Liver (tissue), 3 donors: ENCODE measurements at regions not wholly inside any gene's neighbourhood (a gene's known extent, or its start where the extent isn't known, plus 50 kb on each side); places are given as distances from the start of the nearest gene placed in this dataset.

ENCODE experiments used
- CTCF ChIP-seq: fragments of 150-350 bp; IDR thresholded peaks from 2 replicates; pipeline ENCODE4 v1.5.1; 2017; ENCODE audit warnings: improper control_type of control experiment, low read depth, low read length; ENCODE audit not compliant: missing input control
- GABPA ChIP-seq, 2 donors: IDR thresholded peaks in 1 of 2; conservative IDR thresholded peaks in 1 of 2; 2 replicates each; pipeline ENCODE4 v1.6.1; 2016; ENCODE audit warnings: antibody characterized with exemption in 2 of 2, mild to moderate bottlenecking in 1 of 2, moderate library complexity in 1 of 2
- JUND ChIP-seq, 2 donors: IDR thresholded peaks; 2 replicates each; pipeline ENCODE4 v1.6.1; 2016; ENCODE audit warnings: antibody characterized with exemption in 2 of 2
- RAD21 ChIP-seq, 2 donors: IDR thresholded peaks; 2 replicates each; pipeline ENCODE4 v1.6.1; 2016; ENCODE audit warnings: antibody characterized with exemption in 2 of 2, mild to moderate bottlenecking in 2 of 2
- RXRA ChIP-seq, 2 donors: IDR thresholded peaks; 2 replicates each; pipeline ENCODE4 v1.6.1; 2017 to 2018; ENCODE audit warnings: antibody characterized with exemption in 2 of 2, mild to moderate bottlenecking in 1 of 2
- SP1 ChIP-seq: IDR thresholded peaks from 2 replicates; pipeline ENCODE4 v1.6.1; 2018; ENCODE audit warnings: antibody characterized with exemption, mild to moderate bottlenecking
- YY1 ChIP-seq: IDR thresholded peaks from 2 replicates; pipeline ENCODE4 v1.6.1; 2016; ENCODE audit warnings: antibody characterized with exemption, mild to moderate bottlenecking
- TF ChIP-seq, protein P1 (sequence below): IDR thresholded peaks from 2 replicates; pipeline ENCODE4 v1.6.1; 2016; ENCODE audit warnings: antibody characterized with exemption
- donor health status: healthy.
- donor health status: healthy.

- TF ChIP-seq CTCF (no peak), RXRA (IDR thresholded peaks at IDR 0.05) (no peak), SP1 (no peak), YY1 (no peak), GABPA (IDR thresholded peaks at IDR 0.05 in 1 of 2, conservative IDR thresholded peaks at IDR 0.05 in 1 of 2) (no peak), JUND (IDR thresholded peaks at IDR 0.05) (no peak), RAD21 (IDR thresholded peaks at IDR 0.05) (no peak)
- TF ChIP-seq, protein P1, sequence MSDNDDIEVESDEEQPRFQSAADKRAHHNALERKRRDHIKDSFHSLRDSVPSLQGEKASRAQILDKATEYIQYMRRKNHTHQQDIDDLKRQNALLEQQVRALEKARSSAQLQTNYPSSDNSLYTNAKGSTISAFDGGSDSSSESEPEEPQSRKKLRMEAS: no peak
Observed at GRCh38 chr2:13089971-13090370, 373.2 kb downstream of the TRIB2 start.
